Neural progenitor cell (in vitro differentiated cells): ENCODE measurements at regions not wholly inside any gene's neighbourhood (a gene's known extent, or its start where the extent isn't known, plus 50 kb on each side); places are given as distances from the start of the nearest gene placed in this dataset.

Experiments
- CTCF ChIP-seq: fragments of 200-600 bp; sonication (generic); IDR thresholded peaks from 2 replicates; pipeline ENCODE4 v1.5.1; 2017; ENCODE audit warnings: antibody characterized with exemption, mild to moderate bottlenecking
- EZH2 ChIP-seq: fragments of 200-600 bp; sonication (generic); IDR thresholded peaks from 2 replicates; pipeline ENCODE4 v1.6.1; 2017; ENCODE audit warnings: antibody characterized with exemption, mild to moderate bottlenecking, moderate library complexity
- EZH2phosphoT487 ChIP-seq: fragments of 200-600 bp; sonication (generic); IDR thresholded peaks from 2 replicates; pipeline ENCODE4 v1.6.1; 2017; ENCODE audit warnings: antibody characterized with exemption

- TF ChIP-seq CTCF (no peak), EZH2 (no peak), EZH2phosphoT487 (no peak)
Measured at GRCh38 chr11:42819126-42819525, 492.7 kb upstream of the API5 start.
